Upper lobe of right lung (tissue), 1 donor: ENCODE measurements at regions not wholly inside any gene's neighbourhood (a gene's known extent, or its start where the extent isn't known, plus 50 kb on each side); places are given as distances from the start of the nearest gene placed in this dataset.

Source experiments
- ATAC-seq: fragments of 200-7000 bp; cut with Tn5 transposase; one replicate; pipeline ENCODE4 v1.9.1; 2020; ENCODE audit warnings: mild to moderate bottlenecking, moderate library complexity
- DNase-seq: peaks from one replicate; pipeline ENCODE4 v3.0.0-alpha.2; 2020
- H3K27ac ChIP-seq: fragments of 200-600 bp; one replicate; pipeline ENCODE4 v1.8.0; 2022
- H3K27me3 ChIP-seq: fragments of 200-600 bp; one replicate; pipeline ENCODE4 v1.8.0; 2022; ENCODE audit warnings: mild to moderate bottlenecking
- H3K36me3 ChIP-seq: fragments of 200-600 bp; one replicate; pipeline ENCODE4 v1.8.0; 2022
- H3K4me1 ChIP-seq: fragments of 200-600 bp; one replicate; pipeline ENCODE4 v1.8.0; 2022
- H3K4me3 ChIP-seq: fragments of 200-600 bp; one replicate; pipeline ENCODE4 v1.8.0; 2022; ENCODE audit warnings: mild to moderate bottlenecking
- H3K9me3 ChIP-seq: fragments of 200-600 bp; one replicate; pipeline ENCODE4 v1.8.0; 2022
- intact Hi-C: fragments of 100-400 bp; cut with DNase I; formaldehyde crosslinking; loops from one replicate; pipeline ENCODE4 v1.11.0; 2022
- TF ChIP-seq, protein P1 (sequence below): fragments of 200-600 bp; IDR thresholded peaks from one replicate; pipeline ENCODE4 v1.8.0; 2022; ENCODE audit warnings: antibody characterized with exemption
- donor health status: DM: no; HTN: yes; CAD: no; lungs with severe emphysema.

DNA sequence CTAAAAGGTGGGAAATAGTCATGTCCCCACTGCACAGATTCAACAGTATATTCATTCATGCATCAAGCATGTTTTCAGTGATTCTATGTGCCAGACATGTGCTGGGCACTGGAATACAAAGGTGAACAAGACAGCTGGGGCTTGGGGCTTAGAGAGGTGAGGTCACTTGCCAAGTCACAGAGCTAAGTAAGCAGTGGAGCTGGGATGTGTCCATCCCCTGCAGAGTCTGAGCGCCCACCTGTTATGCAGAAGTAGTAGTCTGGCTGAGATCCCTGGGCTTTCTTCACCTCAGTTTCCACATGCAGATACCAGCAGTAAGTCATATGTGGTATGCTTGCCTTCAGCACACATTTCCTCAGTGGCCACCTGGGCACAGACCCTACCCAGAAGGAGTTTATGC, 263.8 kb downstream of the DHX35 start:
- intact Hi-C loops, result no loop called here
- Histone ChIP-seq H3K27me3 (no peaks in the 10 kb centered on the region), H3K9me3 (no peaks in the 10 kb centered on the region), H3K27ac (no peak overlapping the region), H3K36me3 (no peaks in the 10 kb centered on the region), H3K4me1 (no peaks in the 10 kb centered on the region), H3K4me3 (no peak overlapping the region)
- TF ChIP-seq, protein P1, sequence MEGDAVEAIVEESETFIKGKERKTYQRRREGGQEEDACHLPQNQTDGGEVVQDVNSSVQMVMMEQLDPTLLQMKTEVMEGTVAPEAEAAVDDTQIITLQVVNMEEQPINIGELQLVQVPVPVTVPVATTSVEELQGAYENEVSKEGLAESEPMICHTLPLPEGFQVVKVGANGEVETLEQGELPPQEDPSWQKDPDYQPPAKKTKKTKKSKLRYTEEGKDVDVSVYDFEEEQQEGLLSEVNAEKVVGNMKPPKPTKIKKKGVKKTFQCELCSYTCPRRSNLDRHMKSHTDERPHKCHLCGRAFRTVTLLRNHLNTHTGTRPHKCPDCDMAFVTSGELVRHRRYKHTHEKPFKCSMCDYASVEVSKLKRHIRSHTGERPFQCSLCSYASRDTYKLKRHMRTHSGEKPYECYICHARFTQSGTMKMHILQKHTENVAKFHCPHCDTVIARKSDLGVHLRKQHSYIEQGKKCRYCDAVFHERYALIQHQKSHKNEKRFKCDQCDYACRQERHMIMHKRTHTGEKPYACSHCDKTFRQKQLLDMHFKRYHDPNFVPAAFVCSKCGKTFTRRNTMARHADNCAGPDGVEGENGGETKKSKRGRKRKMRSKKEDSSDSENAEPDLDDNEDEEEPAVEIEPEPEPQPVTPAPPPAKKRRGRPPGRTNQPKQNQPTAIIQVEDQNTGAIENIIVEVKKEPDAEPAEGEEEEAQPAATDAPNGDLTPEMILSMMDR, result no peak
- DNase-seq, result no peak
- ATAC-seq, result peak; percentile 26

DNA sequence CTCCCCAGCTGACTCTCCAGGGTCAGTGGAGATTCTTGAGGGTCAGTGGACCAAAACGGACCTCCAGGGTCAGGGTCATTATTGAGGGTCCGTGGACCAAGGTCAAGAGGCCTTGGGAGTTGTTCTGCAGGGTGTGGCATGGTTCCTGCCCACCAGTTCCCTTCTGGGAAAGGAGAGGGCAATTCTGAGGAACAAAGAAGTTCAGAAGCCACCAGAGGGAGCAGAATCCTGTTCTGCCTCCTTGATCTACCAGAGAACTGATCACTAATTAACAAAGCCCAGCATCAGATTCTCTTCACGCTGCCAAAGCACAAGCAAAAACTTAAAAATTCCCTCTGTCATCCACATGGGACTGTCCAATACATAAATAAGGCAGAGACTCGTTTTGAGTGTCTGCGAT, 263.4 kb downstream of the DHX35 start:
- ATAC-seq (no peak), DNase-seq (no peak)
- Histone ChIP-seq H3K27ac (no peak overlapping the region), H3K4me3 (no peak overlapping the region), H3K27me3 (no peaks in the 10 kb centered on the region), H3K9me3 (no peaks in the 10 kb centered on the region), H3K36me3 (no peaks in the 10 kb centered on the region), H3K4me1 (no peaks in the 10 kb centered on the region)
- intact Hi-C loops, result no loop called here
- TF ChIP-seq, protein P1, result no peak

DNA sequence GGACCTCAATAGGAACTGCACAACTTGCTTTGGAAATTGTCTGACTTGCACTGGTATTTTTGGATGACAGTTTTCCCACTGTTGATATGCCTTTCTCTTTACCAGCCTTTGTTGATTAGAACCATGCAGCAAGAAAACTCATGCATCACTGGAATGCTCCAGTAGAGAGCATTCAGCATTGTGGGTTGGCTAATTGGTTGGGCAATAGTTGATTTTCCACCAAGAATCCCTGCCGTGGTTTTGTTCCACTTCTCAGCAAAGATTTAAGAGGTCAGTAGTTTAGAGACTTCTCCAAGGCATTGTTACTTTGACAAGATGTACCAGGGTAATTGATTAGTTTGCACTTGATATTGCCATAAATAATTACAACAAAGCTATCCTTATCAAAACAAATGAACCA, 260.0 kb downstream of the DHX35 start:
- Histone ChIP-seq H3K9me3 (no peaks in the 10 kb centered on the region), H3K4me1 (no peaks in the 10 kb centered on the region), H3K27ac (no peak overlapping the region), H3K36me3 (no peaks in the 10 kb centered on the region), H3K4me3 (no peak overlapping the region), H3K27me3 (no peaks in the 10 kb centered on the region)
- no peak for ATAC-seq
- intact Hi-C loops, result no loop called here
- TF ChIP-seq, protein P1, result no peak
- DNase-seq, result no peak

DNA sequence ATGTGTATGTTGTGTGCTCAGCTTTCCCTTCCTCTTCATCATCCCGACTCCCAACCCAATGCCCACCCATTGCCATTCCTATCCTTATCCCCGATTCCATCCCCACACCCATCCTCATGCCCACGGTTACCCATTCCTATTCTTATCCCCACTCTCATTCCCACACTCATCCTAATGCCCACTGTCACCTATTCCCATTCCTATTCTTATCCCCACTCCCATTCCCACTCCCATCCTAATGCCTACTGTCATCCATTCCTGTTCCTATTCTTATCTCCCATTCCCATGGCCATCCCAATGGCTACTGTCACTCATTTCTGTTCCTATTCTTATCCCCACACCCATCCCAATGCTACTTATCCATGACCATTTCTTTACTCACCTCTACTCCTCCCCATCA, 254.1 kb downstream of the DHX35 start:
- Histone ChIP-seq H3K36me3 (no peaks in the 10 kb centered on the region), H3K9me3 (no peaks in the 10 kb centered on the region), H3K4me1 (no peaks in the 10 kb centered on the region), H3K4me3 (no peak overlapping the region), H3K27ac (no peak overlapping the region), H3K27me3 (no peaks in the 10 kb centered on the region)
- intact Hi-C loops, result no loop called here
- ATAC-seq (no peak), DNase-seq (no peak)
- TF ChIP-seq, protein P1, result no peak

DNA sequence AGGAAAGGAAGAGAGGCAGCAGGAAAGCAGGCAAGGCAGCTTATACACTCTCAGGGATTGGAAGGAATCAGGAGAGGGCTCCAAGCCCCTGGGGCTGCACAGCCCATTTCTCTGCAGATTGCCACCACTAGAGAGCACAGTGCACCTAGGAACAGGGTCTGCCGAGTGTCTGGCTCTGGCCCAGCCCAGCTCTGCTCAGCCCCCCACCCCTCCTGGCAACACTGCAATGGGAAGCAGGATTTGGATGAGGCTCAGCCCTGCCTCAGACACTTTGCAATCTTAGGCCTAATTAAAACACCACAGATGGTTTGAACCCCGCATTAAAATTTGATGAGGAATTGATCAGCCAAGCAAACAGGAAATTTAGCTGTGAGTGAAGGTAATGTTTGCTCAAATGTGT, 252.7 kb downstream of the DHX35 start:
- no peaks in the 10 kb centered on the region for H3K9me3 ChIP-seq
- ATAC-seq, result no peak
- no peak overlapping the region for H3K4me3 ChIP-seq
- intact Hi-C loops, result no loop called here
- no peak overlapping the region for H3K27ac ChIP-seq
- TF ChIP-seq, protein P1, result no peak
- DNase-seq, result no peak
- no peaks in the 10 kb centered on the region for H3K27me3 ChIP-seq
- H3K36me3 ChIP-seq, result no peaks in the 10 kb centered on the region
- H3K4me1 ChIP-seq, result no peaks in the 10 kb centered on the region

DNA sequence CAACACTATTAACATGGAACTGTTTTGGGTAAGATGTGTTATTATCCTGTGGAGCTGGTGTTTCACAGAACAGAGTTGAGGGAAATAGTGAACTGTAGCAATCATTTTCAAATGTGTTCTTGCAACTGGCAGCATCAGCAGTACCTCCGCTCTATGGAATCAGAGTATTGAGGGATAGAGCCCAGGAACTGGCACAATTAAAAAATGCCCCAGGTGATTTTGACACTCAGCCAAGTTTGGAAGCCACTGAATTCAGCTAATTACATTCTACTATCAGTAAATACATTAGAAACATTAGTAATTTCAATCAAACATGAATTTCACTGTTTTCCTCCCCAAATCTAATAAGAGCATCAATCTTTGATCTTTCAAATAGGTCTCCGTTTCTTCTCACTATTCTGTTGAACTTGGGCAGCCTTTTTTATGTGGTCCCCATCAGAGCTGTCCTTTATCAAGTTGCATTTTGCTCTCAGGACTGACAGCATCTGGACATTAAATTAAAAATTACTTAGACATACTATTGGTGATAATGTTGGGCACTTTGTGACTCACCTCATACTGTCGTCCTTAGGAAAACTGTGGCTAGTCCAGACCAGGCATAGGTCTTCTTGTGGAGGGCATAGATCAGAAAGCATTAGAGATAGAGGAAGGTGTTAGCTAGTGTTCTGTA, 251.5 kb downstream of the DHX35 start:
- H3K36me3 ChIP-seq, result no peaks in the 10 kb centered on the region
- ATAC-seq, result no peak
- no peaks in the 10 kb centered on the region for H3K4me1 ChIP-seq
- no peaks in the 10 kb centered on the region for H3K9me3 ChIP-seq
- no peaks in the 10 kb centered on the region for H3K27me3 ChIP-seq
- no peak overlapping the region for H3K27ac ChIP-seq
- TF ChIP-seq, protein P1, result no peak
- no peak overlapping the region for H3K4me3 ChIP-seq
- intact Hi-C loops, result no loop called here
- no peak for DNase-seq
